K562 (cell line): ENCODE measurements at regions not wholly inside any gene's neighbourhood (a gene's known extent, or its start where the extent isn't known, plus 50 kb on each side); places are given as distances from the start of the nearest gene placed in this dataset.

ENCODE experiments used
- ATAC-seq: fragments of 200-7000 bp; cut with Tn5 transposase; 3 replicates; pipeline ENCODE4 v1.9.1; 2020; ENCODE audit warnings: moderate library complexity
- BruUV-seq: library from RNA; stranded (reverse); fragments of 400-500 nt; replicated peaks from 2 replicates; lab custom pipeline; 2021; lab: Mats Ljungman, UMichigan
- CTCF ChIA-PET: fragments of 300-600 bp; formaldehyde crosslinking; extraction: SDS; loops from one replicate; lab custom pipeline; 2021; ENCODE audit warnings: low intra/inter-chr PET ratio; lab: Yijun Ruan, JAX
- POLR2A ChIA-PET: fragments of 300-600, 350-650 bp; sonication (Branson Sonifier 250); formaldehyde crosslinking; extraction: SDS; loops from one replicate; lab custom pipeline; 2021; ENCODE audit warnings: antibody characterized with exemption, inconsistent platforms; lab: Yijun Ruan, JAX
- DNase-seq, 4 experiments: peaks; one replicate each; pipeline versions ENCODE4 v3.0.0 to v3.0.0-alpha.2; 2011 to 2018; ENCODE audit warnings: low spot score in 3 of 4, mixed read lengths in 3 of 4; ENCODE audit errors: extremely low read depth in 1 of 4
- FAIRE-seq: peaks from 2 replicates; lab custom pipeline; 2011; peaks lifted over from hg19 to GRCh38; lab: Jason Lieb, UNC
- H2AFZ ChIP-seq: 2 replicates; pipeline ENCODE4 v1.6.0; 2011; ENCODE audit warnings: low read depth, low read length, control low read depth, inconsistent platforms
- H3K27ac ChIP-seq: fragments of 200-600 bp; 3 replicates; pipeline ENCODE4 v1.8.0; 2011; ENCODE audit warnings: low read depth, mild to moderate bottlenecking, control low read depth, inconsistent platforms, low read length, moderate library complexity, mixed read lengths; ENCODE audit errors: extremely low read depth
- H3K27me3 ChIP-seq, 2 experiments: fragments of 300-600 bp in 1 of 2; 2 replicates in 1 of 2; 3 replicates in 1 of 2; pipeline versions ENCODE4 v1.6.0 to v1.8.0; 2011; ENCODE audit warnings: inconsistent platforms in 2 of 2, low read length in 2 of 2, mild to moderate bottlenecking in 1 of 2, mixed read lengths in 1 of 2, moderate library complexity in 1 of 2; ENCODE audit not compliant: control insufficient read depth in 2 of 2, insufficient read depth in 2 of 2
- H3K36me3 ChIP-seq: fragments of 300-600 bp; 3 replicates; pipeline ENCODE4 v1.8.0; 2011; ENCODE audit warnings: mild to moderate bottlenecking, low read length, inconsistent platforms; ENCODE audit not compliant: control insufficient read depth, insufficient read depth
- H3K4me1 ChIP-seq, 2 experiments: fragments of 200-600 bp in 1 of 2; replicated peaks in 1 of 2; 2 replicates in 1 of 2; 3 replicates in 1 of 2; pipeline versions ENCODE4 v1.5.1 to v1.8.0; 2011; ENCODE audit warnings: inconsistent platforms in 2 of 2, low read length in 2 of 2, mild to moderate bottlenecking in 1 of 2, mixed read lengths in 1 of 2, moderate library complexity in 1 of 2; ENCODE audit not compliant: control insufficient read depth in 2 of 2, insufficient read depth in 2 of 2
- H3K4me2 ChIP-seq: 2 replicates; pipeline ENCODE4 v1.6.1; 2011; ENCODE audit warnings: low read length, control low read depth, inconsistent platforms, mixed read lengths; ENCODE audit not compliant: insufficient read depth
- H3K4me3 ChIP-seq: fragments of 200-600 bp; sonication (generic), shearing (Covaris generic); 2 replicates; pipeline ENCODE4 v1.5.1; 2016; ENCODE audit warnings: control low read depth, inconsistent platforms
- H3K79me2 ChIP-seq: fragments of 200-600 bp; 3 replicates; pipeline ENCODE4 v1.8.0; 2011; ENCODE audit warnings: low read length, inconsistent platforms; ENCODE audit not compliant: control insufficient read depth, insufficient read depth
- H3K9ac ChIP-seq, 2 experiments: 2 replicates each; pipeline versions ENCODE4 v1.6.0 to v1.6.1; 2011; ENCODE audit warnings: low read depth in 2 of 2, low read length in 2 of 2, control low read depth in 1 of 2, inconsistent platforms in 1 of 2, mild to moderate bottlenecking in 1 of 2, mixed read lengths in 1 of 2; ENCODE audit not compliant: insufficient read depth in 1 of 2
- H3K9me1 ChIP-seq: one replicate; pipeline ENCODE4 v1.6.0; 2011; ENCODE audit warnings: inconsistent platforms, mild to moderate bottlenecking, low read length, moderate library complexity; ENCODE audit not compliant: control insufficient read depth, insufficient read depth
- H3K9me3 ChIP-seq: replicated peaks from 2 replicates; pipeline ENCODE4 v1.5.1; 2011; ENCODE audit warnings: low read depth, low read length, inconsistent platforms; ENCODE audit not compliant: control insufficient read depth, insufficient read depth
- H4K20me1 ChIP-seq: replicated peaks from 2 replicates; pipeline ENCODE4 v1.6.1; 2011; ENCODE audit warnings: low read length, inconsistent platforms, mixed read lengths; ENCODE audit not compliant: control insufficient read depth, insufficient read depth
- AFF4 ChIP-seq: sonication (generic); formaldehyde crosslinking; IDR thresholded peaks from 2 replicates; pipeline ENCODE4 v1.8.0; 2023; ENCODE audit warnings: mild to moderate bottlenecking, missing genetic modification reagents
- ASH1L ChIP-seq: fragments of 450-650 bp; IDR thresholded peaks from 2 replicates; pipeline ENCODE4 v1.6.1; 2018; ENCODE audit warnings: borderline replicate concordance, mild to moderate bottlenecking, low read depth; ENCODE audit not compliant: partially characterized antibody
- FOXJ3 ChIP-seq: sonication (generic); formaldehyde crosslinking; IDR thresholded peaks from 2 replicates; pipeline ENCODE4 v1.4.0; 2020; ENCODE audit warnings: mild to moderate bottlenecking, missing genetic modification reagents
- HNRNPH1 ChIP-seq: fragments of 200-400 bp; formaldehyde crosslinking; optimal IDR thresholded peaks from 2 replicates; pipeline ENCODE3; 2017; ENCODE audit warnings: low read depth, mild to moderate bottlenecking, low read length, moderate library complexity
- KDM2B ChIP-seq: fragments of 250-450 bp; sonication (Bioruptor Pico); IDR thresholded peaks from 2 replicates; pipeline ENCODE4 v1.8.0; 2021; ENCODE audit warnings: mild to moderate bottlenecking, moderate library complexity
- L3MBTL2 ChIP-seq: fragments of 450-650 bp; IDR thresholded peaks from 2 replicates; pipeline ENCODE4 v1.6.1; 2016; ENCODE audit warnings: mild to moderate bottlenecking, moderate library complexity
- PHF21A ChIP-seq: fragments of 450-650 bp; IDR thresholded peaks from 2 replicates; pipeline ENCODE4 v1.6.1; 2017; ENCODE audit warnings: low read depth, borderline replicate concordance
- POLR3A ChIP-seq: IDR thresholded peaks from 2 replicates; pipeline ENCODE4 v1.6.1; 2011; ENCODE audit warnings: borderline replicate concordance, mild to moderate bottlenecking, moderate library complexity; ENCODE audit not compliant: insufficient read length, insufficient read depth; ENCODE audit errors: extremely low read depth
- RFX5 ChIP-seq: IDR thresholded peaks from 2 replicates; pipeline ENCODE4 v1.6.1; 2011; ENCODE audit warnings: low read depth, mild to moderate bottlenecking, improper control_type of control experiment, low read length
- THAP12 ChIP-seq: fragments of 250-450 bp; sonication (Bioruptor Pico); IDR thresholded peaks from 2 replicates; pipeline ENCODE4 v1.9.0; 2021; ENCODE audit warnings: mild to moderate bottlenecking, inconsistent platforms
- WGBS: fragments of 100-300 bp; shearing (Covaris generic); methylation state at CpG from one replicate; pipeline ENCODE4 v1.1.6; 2016; ENCODE audit warnings: low coverage, mixed read lengths; ENCODE audit not compliant: insufficient coverage; ENCODE audit errors: missing lambda C conversion rate; 5-methylcytosine and 5-hydroxymethylcytosine counted together
- in situ Hi-C: fragments of 300-500 bp; cut with MboI; formaldehyde crosslinking; loops from 4 replicates; pipeline ENCODE4 v1.15.0; 2018; ENCODE audit warnings: inconsistent platforms, mixed read lengths
- intact Hi-C: fragments of 100-400 bp; cut with micrococcal nuclease; formaldehyde crosslinking; loops from 2 replicates; pipeline ENCODE4 v1.14.2; 2022

- 0% methylated on average over 2 of the region's 2 CpGs for WGBS
- ChIA-PET POLR2A (interaction anchor here (0.6 kb wide), 1 partner anchor 126 kb away, joined by 3 read pairs; no protein-coding TSS in a partner anchor), CTCF (no interaction called here)
- DNase-seq (no peak), ATAC-seq (no peak), FAIRE-seq (no peak)
- Histone ChIP-seq H3K9me1 (no peaks in the 10 kb centered on the region), H3K27ac (no peak overlapping the region), H3K4me2 (no peak overlapping the region), H3K9ac (no peak overlapping the region), H3K27me3 (no peaks in the 10 kb centered on the region), H3K36me3 (no peaks in the 10 kb centered on the region), H4K20me1 (no peaks in the 10 kb centered on the region), H3K79me2 (no peaks in the 10 kb centered on the region), H3K4me1 (no peaks in the 10 kb centered on the region), H3K9me3 (no peaks in the 10 kb centered on the region; the same call in 1 of the 2 replicates), H2AFZ (no peak overlapping the region), H3K4me3 (no peak overlapping the region)
- no TSS peak for BruUV-seq
- intact Hi-C loops (no loop called here), in situ Hi-C loops (no loop called here)
- TF ChIP-seq POLR3A (no peak), PHF21A (no peak)
Observed at GRCh38 chr2:49403637-49404036, 249.3 kb upstream of the FSHR start.

GRCh38 chr2:49379406-49379805, 225.1 kb upstream of the FSHR start:
- Histone ChIP-seq H3K79me2 (no peaks in the 10 kb centered on the region), H3K9ac (no peak overlapping the region), H3K9me1 (no peaks in the 10 kb centered on the region), H3K4me3 (no peak overlapping the region), H3K27ac (no peak overlapping the region), H3K4me2 (no peak overlapping the region), H3K9me3 (no peaks in the 10 kb centered on the region), H3K36me3 (no peaks in the 10 kb centered on the region), H2AFZ (no peak overlapping the region), H3K4me1 (no peaks in the 10 kb centered on the region), H3K27me3 (no peaks in the 10 kb centered on the region), H4K20me1 (no peaks in the 10 kb centered on the region)
- BruUV-seq, result no TSS peak
- FAIRE-seq (no peak), ATAC-seq (no peak), DNase-seq (no peak)
- ChIA-PET POLR2A (no interaction called here), CTCF (no interaction called here)
- 0% methylated on average over 1 of the region's 1 CpG for WGBS
- intact Hi-C loops (no loop called here), in situ Hi-C loops (no loop called here)
- TF ChIP-seq ASH1L (no peak), L3MBTL2 (no peak), AFF4 (CRISPR knock-in tag) (no peak), RFX5 (no peak), FOXJ3 (CRISPR knock-in tag) (no peak), KDM2B (CRISPR knock-in tag) (no peak), THAP12 (no peak), HNRNPH1 (no peak)
